Motor neuron (in vitro differentiated cells): ENCODE measurements at regions not wholly inside any gene's neighbourhood (a gene's known extent, or its start where the extent isn't known, plus 50 kb on each side); places are given as distances from the start of the nearest gene placed in this dataset.
"Not testable (repeated sequence)": the region's sequence is repeated elsewhere in the genome, so short reads cannot be mapped to it uniquely, and the experiment has no call there.

ENCODE experiments used
- ATAC-seq, 8 experiments: fragments of 200-7000 bp; cut with Tn5 transposase; replicated peaks in 6 of 8; 2 replicates each; pipeline ENCODE4 v1.8.0; 2021; ENCODE audit warnings: mild to moderate bottlenecking in 8 of 8, moderate library complexity in 8 of 8
- H3K27ac ChIP-seq, 2 donors: fragments of 250-450 bp; sonication (Bioruptor Pico); 2 replicates each; pipeline ENCODE4 v1.9.0; 2021; ENCODE audit warnings: antibody characterized with exemption in 2 of 2, mild to moderate bottlenecking in 2 of 2, moderate library complexity in 1 of 2
- H3K4me1 ChIP-seq, 2 donors: fragments of 250-450 bp; sonication (Bioruptor Pico); replicated peaks in 1 of 2; 2 replicates each; pipeline ENCODE4 v1.6.1; 2021; ENCODE audit warnings: antibody characterized with exemption in 2 of 2, mild to moderate bottlenecking in 2 of 2, moderate library complexity in 1 of 2
- H3K4me3 ChIP-seq, 5 donors: fragments of 250-450 bp; sonication (Bioruptor Pico); 2 replicates each; pipeline ENCODE4 v1.9.0; 2021; ENCODE audit warnings: antibody characterized with exemption in 5 of 5, mild to moderate bottlenecking in 5 of 5, moderate library complexity in 4 of 5
- WGBS, 10 experiments: fragments of 450-650 bp; shearing (Covaris generic); methylation state at CpG; one replicate each; pipeline ENCODE4 v1.0.0; 2022; 5-methylcytosine and 5-hydroxymethylcytosine counted together
- in situ Hi-C, 9 experiments: fragments of 400-800 bp; cut with MboI; loops; one replicate each; pipeline ENCODE4 v1.15.0; 2021; ENCODE audit warnings: low sequenced_read_pairs in 9 of 9, low pct_unique_long_range_greater_than_20kb in 2 of 9; ENCODE audit not compliant: unreplicated experiment in 9 of 9

GRCh38 chr4:8675906-8676305 is 83.3 kb downstream of the CPZ start:
- Histone ChIP-seq H3K4me3 (no peak overlapping the region), H3K4me1 (no peaks in the 10 kb centered on the region), H3K27ac (no peak overlapping the region)
- WGBS, 10 experiments, result 0 to 100% (median 50%) methylated on average over 1 to 5 of the region's 7 CpGs; no CpG with 5 or more reads in 2 of the 10 experiments
- in situ Hi-C loops, result loop anchor here in 3 of 9 experiments (25.0 kb wide), 2 partner anchors 211 to 236 kb away; no protein-coding TSS in a partner anchor
- no peak for ATAC-seq

GRCh38 chr4:8675383-8675782 is 82.8 kb downstream of the CPZ start:
- Histone ChIP-seq H3K27ac (no peak overlapping the region), H3K4me1 (no peaks in the 10 kb centered on the region), H3K4me3 (no peak overlapping the region)
- peak in 5 of 8 experiments; percentile 38 to 83 (median 66) for ATAC-seq
- 7 to 100% (median 18%) methylated on average over 1 to 8 of the region's 10 CpGs; no CpG with 5 or more reads in 6 of the 10 experiments for WGBS, 10 experiments
- in situ Hi-C loops, result loop anchor here in 3 of 9 experiments (25.0 kb wide), 2 partner anchors 212 to 237 kb away; no protein-coding TSS in a partner anchor

GRCh38 chr4:8674311-8674885 is 81.8 kb downstream of the CPZ start:
- peak in 3 of 8 experiments; percentile 39 to 55 (median 45) for ATAC-seq
- WGBS, 10 experiments, result 55 to 100% (median 76%) methylated on average over 2 to 4 of the region's 16 CpGs; no CpG with 5 or more reads in 7 of the 10 experiments
- in situ Hi-C loops, result no loop called here
- no peak overlapping the region for H3K27ac ChIP-seq
- H3K4me1 ChIP-seq, result no peaks in the 10 kb centered on the region
- H3K4me3 ChIP-seq, result no peak overlapping the region

DNA sequence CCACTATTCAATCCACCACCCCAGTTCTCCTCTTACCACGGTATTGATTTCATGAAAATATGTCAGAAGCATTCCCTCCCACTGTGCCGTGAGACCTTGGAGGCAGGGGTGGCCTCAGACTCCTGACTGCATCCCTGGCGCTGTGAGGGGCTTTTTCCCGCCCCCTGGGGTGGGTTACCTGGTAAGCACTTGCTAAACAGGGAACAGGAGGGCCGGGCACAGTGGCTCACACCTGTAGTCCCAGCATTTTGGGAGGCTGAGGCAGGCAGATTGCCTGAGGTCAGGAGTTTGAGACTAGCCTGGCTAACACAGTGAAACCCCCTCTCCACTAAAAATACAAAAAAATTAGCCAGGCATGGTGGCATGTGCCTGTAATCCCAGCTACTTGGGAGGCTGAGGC is 80.5 kb downstream of the CPZ start:
- H3K27ac ChIP-seq, in situ Hi-C loops, H3K4me3 ChIP-seq, ATAC-seq, H3K4me1 ChIP-seq: not testable (repeated sequence)
- 0 to 30% (median 0%) methylated on average over 1 to 4 of the region's 5 CpGs; no CpG with 5 or more reads in 5 of the 10 experiments for WGBS, 10 experiments

- H3K4me3 ChIP-seq, result no peak overlapping the region
- in situ Hi-C loops, result no loop called here
- no peak for ATAC-seq
- 0 to 71% (median 23%) methylated on average over 1 to 4 of the region's 9 CpGs; no CpG with 5 or more reads in 2 of the 10 experiments for WGBS, 10 experiments
- H3K27ac ChIP-seq, result no peak overlapping the region
- no peaks in the 10 kb centered on the region for H3K4me1 ChIP-seq
Observed at GRCh38 chr4:8672486-8672885, 79.9 kb downstream of the CPZ start.

- no peaks in the 10 kb centered on the region for H3K4me1 ChIP-seq
- WGBS, 10 experiments, result 0 to 61% (median 23%) methylated on average over 1 to 6 of the region's 10 CpGs; no CpG with 5 or more reads in 3 of the 10 experiments
- in situ Hi-C loops, result no loop called here
- H3K27ac ChIP-seq, result no peak overlapping the region
- ATAC-seq, result no peak
- no peak overlapping the region for H3K4me3 ChIP-seq
Observed at GRCh38 chr4:8671712-8672290, 79.2 kb downstream of the CPZ start.
